Activated CD4-positive, alpha-beta memory T cell treated with anti-CD3 and anti-CD28 coated beads for 36 hours (primary cell): ENCODE measurements at regions not wholly inside any gene's neighbourhood (a gene's known extent, or its start where the extent isn't known, plus 50 kb on each side); places are given as distances from the start of the nearest gene placed in this dataset.

Source experiments
- CTCF ChIA-PET: fragments of 350-600 bp; sonication (Branson Sonifier 250); formaldehyde crosslinking; loops from one replicate; lab custom pipeline; 2021; ENCODE audit warnings: antibody characterized with exemption, inconsistent platforms; lab: Charles Lee
- POLR2A ChIA-PET: fragments of 350-600 bp; sonication (Branson Sonifier 250); formaldehyde crosslinking; loops from one replicate; lab custom pipeline; 2021; ENCODE audit warnings: antibody characterized with exemption; lab: Charles Lee
- DNase-seq: peaks from one replicate; pipeline ENCODE4 v3.0.0-alpha.2; 2020
- H3K27ac Mint-ChIP-seq: one replicate; pipeline ENCODE4 v1.8.0; 2021; ENCODE audit warnings: mixed read lengths
- H3K27me3 Mint-ChIP-seq: one replicate; pipeline ENCODE4 v1.8.0; 2021; ENCODE audit warnings: mixed read lengths
- H3K36me3 Mint-ChIP-seq: one replicate; pipeline ENCODE4 v1.8.0; 2021; ENCODE audit warnings: mixed read lengths
- H3K4me1 Mint-ChIP-seq: one replicate; pipeline ENCODE4 v1.8.0; 2021; ENCODE audit warnings: low read depth, mixed read lengths
- H3K4me3 Mint-ChIP-seq: one replicate; pipeline ENCODE4 v1.8.0; 2021; ENCODE audit warnings: mild to moderate bottlenecking, mixed read lengths
- H3K9me3 Mint-ChIP-seq: one replicate; pipeline ENCODE4 v1.8.0; 2021; ENCODE audit warnings: mixed read lengths
- intact Hi-C: fragments of 100-400 bp; cut with micrococcal nuclease; formaldehyde crosslinking; loops from one replicate; pipeline ENCODE4 v1.15.1; 2023

GRCh38 chr2:46828491-46829230, 86.9 kb downstream of the MCFD2 start:
- H3K4me1 Mint-ChIP-seq: no peaks in the 10 kb centered on the region
- H3K36me3 Mint-ChIP-seq: peaks cover 2% of the 10 kb centered on the region
- ChIA-PET CTCF (no interaction called here), POLR2A (no interaction called here)
- peaks cover 4% of the 10 kb centered on the region for H3K9me3 Mint-ChIP-seq
- intact Hi-C loops: no loop called here
- H3K27ac Mint-ChIP-seq: no peak overlapping the region
- no peak overlapping the region for H3K4me3 Mint-ChIP-seq
- DNase-seq: no peak
- H3K27me3 Mint-ChIP-seq: peaks cover 13% of the 10 kb centered on the region

DNA sequence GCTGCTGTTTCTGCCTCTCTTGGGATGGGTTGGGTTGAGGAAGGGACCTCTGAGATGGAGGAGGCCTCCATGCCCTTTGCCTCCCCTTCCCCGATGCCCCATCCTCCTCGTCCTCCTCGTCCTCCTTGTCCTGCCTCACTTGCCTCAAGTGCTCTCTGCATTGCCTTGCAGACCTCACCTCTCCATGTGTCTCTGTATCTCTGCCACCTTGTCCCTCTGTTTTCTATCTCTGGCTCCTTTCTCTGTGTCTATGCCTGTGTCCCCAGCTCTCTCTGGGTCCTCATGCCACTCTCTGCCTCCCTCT, 87.5 kb downstream of the MCFD2 start:
- POLR2A ChIA-PET: no interaction called here
- peaks cover 2% of the 10 kb centered on the region for H3K36me3 Mint-ChIP-seq
- peaks cover 13% of the 10 kb centered on the region for H3K27me3 Mint-ChIP-seq
- H3K27ac Mint-ChIP-seq: no peak overlapping the region
- CTCF ChIA-PET: no interaction called here
- intact Hi-C loops: no loop called here
- no peak for DNase-seq
- H3K4me1 Mint-ChIP-seq: no peaks in the 10 kb centered on the region
- H3K4me3 Mint-ChIP-seq: no peak overlapping the region
- H3K9me3 Mint-ChIP-seq: peaks cover 4% of the 10 kb centered on the region

DNA sequence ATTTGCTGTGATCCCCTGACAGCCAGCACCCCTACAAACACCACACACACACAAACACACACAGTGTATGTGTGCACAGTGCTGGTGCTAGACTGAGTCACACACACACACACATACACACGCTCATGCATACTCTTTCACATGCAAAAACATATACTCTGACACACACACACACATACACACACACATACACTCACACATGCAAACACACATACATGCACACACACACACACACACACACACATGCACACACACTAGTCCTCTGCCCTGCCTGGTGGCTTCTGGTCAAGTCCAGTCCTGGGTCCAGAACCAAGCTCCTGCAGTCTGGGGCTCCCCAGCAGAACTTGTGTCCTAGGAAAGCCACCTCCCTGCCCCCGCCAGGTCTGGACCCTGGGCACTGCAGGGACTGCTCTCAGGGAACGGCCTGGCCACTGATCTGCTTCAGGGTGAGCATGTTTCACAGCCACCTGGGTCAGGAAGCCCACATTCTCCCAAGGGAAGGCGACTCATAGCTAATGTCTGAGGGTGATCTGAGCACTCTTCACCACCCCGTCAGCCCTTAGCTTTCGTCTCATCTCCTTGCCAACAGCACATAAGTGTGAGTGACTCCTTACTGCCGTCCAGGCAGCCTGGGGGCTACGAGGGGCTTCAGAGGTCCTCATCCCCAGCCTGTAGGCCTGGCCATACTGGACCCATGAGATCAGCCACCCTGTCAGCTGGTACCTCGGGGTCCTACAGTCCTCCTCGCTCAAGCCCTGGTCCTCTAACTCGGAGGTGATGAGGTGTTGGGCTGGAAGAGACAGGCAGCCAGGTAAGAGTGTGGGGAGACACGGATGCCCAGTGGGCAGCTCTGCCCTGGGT, 88.1 kb downstream of the MCFD2 start:
- POLR2A ChIA-PET: no interaction called here
- no peak for DNase-seq
- Mint-ChIP-seq H3K4me3 (no peak overlapping the region), H3K27ac (no peak overlapping the region), H3K4me1 (no peaks in the 10 kb centered on the region), H3K9me3 (peaks cover 4% of the 10 kb centered on the region), H3K27me3 (peaks cover 13% of the 10 kb centered on the region), H3K36me3 (peaks cover 2% of the 10 kb centered on the region)
- intact Hi-C loops: no loop called here
- CTCF ChIA-PET: no interaction called here

GRCh38 chr2:46826569-46827245, 88.9 kb downstream of the MCFD2 start:
- Mint-ChIP-seq H3K9me3 (peaks cover 4% of the 10 kb centered on the region), H3K27me3 (peaks cover 13% of the 10 kb centered on the region), H3K4me3 (no peak overlapping the region), H3K36me3 (peaks cover 2% of the 10 kb centered on the region), H3K4me1 (no peaks in the 10 kb centered on the region), H3K27ac (no peak overlapping the region)
- DNase-seq: no peak
- intact Hi-C loops: no loop called here
- CTCF ChIA-PET: no interaction called here
- POLR2A ChIA-PET: no interaction called here

DNA sequence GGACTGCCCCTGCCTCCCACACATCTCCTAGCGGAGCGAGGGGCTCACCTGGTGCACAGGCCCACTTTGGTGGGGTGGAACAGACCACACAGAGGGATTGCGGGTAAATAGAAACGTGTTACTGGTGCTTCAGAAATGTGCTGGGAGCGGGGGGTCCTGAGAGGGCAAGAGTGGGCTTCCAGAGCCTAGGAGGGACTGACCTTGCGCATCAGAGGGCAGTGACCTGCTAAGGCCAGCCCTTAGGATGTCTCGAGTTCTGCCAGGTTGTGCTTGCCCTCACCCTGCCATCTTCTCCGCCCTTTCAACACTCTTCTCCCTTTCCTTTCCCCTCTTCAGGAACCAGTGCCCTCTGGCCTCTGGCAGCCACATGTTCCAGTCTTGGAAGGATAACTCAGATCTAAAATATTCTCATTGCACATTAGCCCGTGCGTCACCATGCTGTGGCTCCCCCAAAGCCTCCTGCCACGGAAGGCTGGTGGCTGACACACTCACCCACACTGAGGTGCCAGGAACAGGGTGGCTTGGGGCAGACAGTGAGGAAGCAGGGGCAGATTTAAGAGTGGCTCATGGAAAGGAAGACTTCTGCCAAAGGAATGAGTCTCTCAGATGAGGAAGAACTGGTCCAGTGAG, 89.6 kb downstream of the MCFD2 start:
- Mint-ChIP-seq H3K36me3 (peaks cover 2% of the 10 kb centered on the region), H3K9me3 (peaks cover 4% of the 10 kb centered on the region), H3K27ac (no peak overlapping the region), H3K4me3 (no peak overlapping the region), H3K27me3 (peaks cover 13% of the 10 kb centered on the region), H3K4me1 (no peaks in the 10 kb centered on the region)
- CTCF ChIA-PET: no interaction called here
- intact Hi-C loops: no loop called here
- no peak for DNase-seq
- POLR2A ChIA-PET: no interaction called here

- ChIA-PET CTCF (no interaction called here), POLR2A (no interaction called here)
- Mint-ChIP-seq H3K4me3 (no peak overlapping the region), H3K27ac (no peak overlapping the region), H3K4me1 (no peaks in the 10 kb centered on the region), H3K36me3 (peaks cover 2% of the 10 kb centered on the region), H3K9me3 (peaks cover 2% of the 10 kb centered on the region), H3K27me3 (peaks cover 13% of the 10 kb centered on the region)
- no peak for DNase-seq
- intact Hi-C loops: no loop called here
Measured at GRCh38 chr2:46825231-46825938, 90.2 kb downstream of the MCFD2 start.

DNA sequence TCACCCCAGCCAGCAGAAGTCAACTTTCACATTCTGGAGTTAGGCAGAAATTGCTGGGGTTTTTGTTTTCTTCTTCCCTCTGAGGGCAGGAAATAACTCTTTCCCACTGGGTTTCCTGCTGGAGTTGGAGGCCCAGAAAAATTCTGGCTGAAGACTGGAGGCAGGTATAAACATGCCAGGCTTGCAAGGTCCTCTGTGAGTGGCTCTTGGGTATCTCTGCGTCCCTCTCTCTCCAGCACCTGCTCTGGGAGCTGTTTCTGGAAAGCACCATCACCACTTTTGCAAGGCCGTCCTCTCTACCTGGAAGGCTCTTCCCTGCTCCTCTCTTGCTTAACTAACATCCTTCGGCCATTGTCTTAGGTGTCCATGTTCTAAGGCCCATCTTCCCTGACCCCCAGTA, 91.0 kb downstream of the MCFD2 start:
- Mint-ChIP-seq H3K9me3 (peaks cover 2% of the 10 kb centered on the region), H3K27ac (no peak overlapping the region), H3K27me3 (peaks cover 9% of the 10 kb centered on the region), H3K4me3 (no peak overlapping the region), H3K36me3 (no peaks in the 10 kb centered on the region), H3K4me1 (no peaks in the 10 kb centered on the region)
- ChIA-PET CTCF (no interaction called here), POLR2A (no interaction called here)
- intact Hi-C loops: no loop called here
- no peak for DNase-seq

GRCh38 chr2:46821600-46821999, 94.0 kb downstream of the MCFD2 start:
- Mint-ChIP-seq H3K4me1 (no peaks in the 10 kb centered on the region), H3K9me3 (no peaks in the 10 kb centered on the region), H3K4me3 (no peak overlapping the region), H3K27me3 (peaks cover 4% of the 10 kb centered on the region), H3K36me3 (no peaks in the 10 kb centered on the region), H3K27ac (no peak overlapping the region)
- intact Hi-C loops: no loop called here
- CTCF ChIA-PET: no interaction called here
- POLR2A ChIA-PET: no interaction called here
- no peak for DNase-seq

DNA sequence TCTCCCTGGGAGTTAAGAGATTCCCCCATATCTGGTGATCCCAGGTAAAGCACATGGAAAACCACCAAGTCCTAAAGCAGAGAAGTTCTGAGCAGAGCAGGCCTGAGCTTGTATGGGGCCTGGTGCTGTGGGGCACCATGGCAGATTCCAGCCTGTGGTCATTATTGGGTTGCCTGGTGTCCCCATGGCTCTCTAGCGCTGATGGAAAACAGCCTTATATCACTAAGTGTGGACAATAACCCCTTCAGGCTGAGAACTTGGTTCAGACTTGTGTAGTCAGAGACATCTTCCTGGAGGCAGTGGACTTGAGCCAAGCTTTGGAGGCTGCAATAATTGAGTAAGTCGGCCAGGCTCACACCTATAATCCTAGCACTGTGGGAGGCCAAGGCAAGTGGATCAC, 96.8 kb downstream of the MCFD2 start:
- intact Hi-C loops: no loop called here
- H3K27me3 Mint-ChIP-seq: no peaks in the 10 kb centered on the region
- ChIA-PET CTCF (no interaction called here), POLR2A (no interaction called here)
- no peak for DNase-seq
- no peaks in the 10 kb centered on the region for H3K9me3 Mint-ChIP-seq
- H3K27ac Mint-ChIP-seq: no peak overlapping the region
- no peaks in the 10 kb centered on the region for H3K36me3 Mint-ChIP-seq
- no peak overlapping the region for H3K4me3 Mint-ChIP-seq
- H3K4me1 Mint-ChIP-seq: no peaks in the 10 kb centered on the region

DNA sequence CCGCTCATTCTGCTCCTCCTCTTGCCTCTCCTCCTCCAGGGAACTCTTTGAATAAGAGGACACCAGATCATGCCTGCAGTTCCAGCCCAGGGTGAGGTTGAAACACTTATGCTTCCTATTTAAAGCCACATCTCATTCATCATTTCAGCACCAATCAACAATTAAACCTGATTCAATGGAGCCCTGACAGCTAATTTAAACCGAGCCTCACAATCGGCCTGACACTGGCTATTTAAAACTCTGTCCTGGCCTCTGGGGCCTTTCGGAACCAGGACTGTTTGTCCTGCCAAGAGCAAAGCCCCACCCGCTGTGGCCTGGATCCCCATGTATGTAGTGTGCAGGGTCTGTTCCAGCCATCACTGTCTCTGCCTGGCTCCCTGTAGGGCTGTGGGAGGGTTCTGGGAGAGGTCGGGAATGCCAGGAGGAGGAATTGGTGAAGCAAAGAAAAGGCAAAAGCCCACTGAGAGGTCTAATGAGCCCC, 97.4 kb downstream of the MCFD2 start:
- intact Hi-C loops: no loop called here

DNA sequence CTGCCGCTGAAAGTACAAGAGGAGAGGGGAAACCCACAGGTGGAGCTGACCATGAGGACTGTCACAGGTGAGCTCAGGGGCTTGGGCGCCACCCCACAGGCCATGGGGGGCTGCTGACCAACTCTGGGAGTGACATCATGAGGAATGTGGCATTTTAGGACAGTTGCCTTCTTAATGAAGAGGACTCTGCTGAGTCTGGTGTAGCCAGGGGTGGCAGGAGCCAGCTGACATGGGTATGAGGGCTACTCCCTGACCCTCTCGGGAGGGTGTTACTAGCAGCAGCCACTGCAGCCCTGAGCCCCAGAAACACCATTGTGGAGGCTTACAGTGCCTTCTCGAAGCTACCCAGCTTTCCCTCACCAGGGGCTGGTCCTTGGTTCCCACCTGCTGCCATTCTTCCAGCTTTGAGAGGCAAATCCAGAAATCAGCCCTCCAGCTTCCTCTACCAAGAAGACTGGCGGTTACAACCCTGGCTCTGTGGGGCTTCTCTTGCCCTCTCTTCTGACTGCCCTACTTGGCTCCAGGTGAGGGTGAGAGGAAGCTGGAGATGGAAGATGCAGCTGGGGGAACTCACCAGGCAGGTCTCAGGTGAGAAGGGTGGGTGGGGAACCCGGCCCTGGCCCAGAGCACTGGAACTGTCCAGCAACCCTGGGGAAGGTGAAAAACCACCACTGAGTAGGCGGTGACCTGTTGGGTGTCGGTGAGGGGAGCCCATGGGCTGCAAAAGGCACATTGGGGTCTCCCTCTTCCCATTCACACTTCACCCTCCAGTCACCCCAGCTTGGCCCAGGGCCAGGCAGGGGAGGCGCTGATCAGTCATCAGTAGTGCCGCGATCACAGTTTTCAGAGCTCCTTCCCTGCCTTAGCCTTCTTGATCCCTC, 98.5 kb downstream of the MCFD2 start:
- Mint-ChIP-seq H3K36me3 (no peaks in the 10 kb centered on the region), H3K9me3 (no peaks in the 10 kb centered on the region), H3K4me1 (no peaks in the 10 kb centered on the region), H3K4me3 (no peak overlapping the region), H3K27me3 (peaks cover 4% of the 10 kb centered on the region), H3K27ac (no peak overlapping the region)
- POLR2A ChIA-PET: no interaction called here
- intact Hi-C loops: no loop called here
- CTCF ChIA-PET: no interaction called here
- DNase-seq: no peak

More for the DNA sequence above, 97.4 kb downstream of the MCFD2 start:
- DNase-seq: no peak
- ChIA-PET CTCF (no interaction called here), POLR2A (no interaction called here)
- Mint-ChIP-seq H3K36me3 (no peaks in the 10 kb centered on the region), H3K9me3 (no peaks in the 10 kb centered on the region), H3K27ac (no peak overlapping the region), H3K4me1 (no peaks in the 10 kb centered on the region), H3K4me3 (no peak overlapping the region), H3K27me3 (peaks cover 1% of the 10 kb centered on the region)
